ENCODE measurements at regions not wholly inside any gene's neighbourhood (a gene's known extent, or its start where the extent isn't known, plus 50 kb on each side); places are given as distances from the start of the nearest gene placed in this dataset.

- DNase-seq (ENCODE audit: insufficient read length, low spot score), result no peak
- no peak for TF ChIP-seq CTCF (IDR thresholded peaks at IDR 0.05; ENCODE audit: insufficient read depth, missing control alignments)
- FAIRE-seq, result no peak
Observed at GRCh38 chr5:38166832-38167231, 91.5 kb upstream of the EGFLAM start.

- FAIRE-seq, result no peak
- TF ChIP-seq CTCF (IDR thresholded peaks at IDR 0.05; ENCODE audit: insufficient read depth, missing control alignments), result no peak
- DNase-seq (ENCODE audit: insufficient read length, low spot score), result no peak
Observed at GRCh38 chr5:38165435-38165834, 92.9 kb upstream of the EGFLAM start.

GRCh38 chr5:38164776-38165399 lies 93.5 kb upstream of the EGFLAM start:
- DNase-seq (ENCODE audit: insufficient read length, low spot score) (no peak), FAIRE-seq (no peak)
- TF ChIP-seq CTCF (IDR thresholded peaks at IDR 0.05; ENCODE audit: insufficient read depth, missing control alignments), result no peak

- FAIRE-seq (no peak), DNase-seq (ENCODE audit: insufficient read length, low spot score) (no peak)
- TF ChIP-seq CTCF (IDR thresholded peaks at IDR 0.05; ENCODE audit: insufficient read depth, missing control alignments), result no peak
Observed at GRCh38 chr5:38163636-38164237, 94.6 kb upstream of the EGFLAM start.

GRCh38 chr5:38162625-38163024 lies 95.7 kb upstream of the EGFLAM start:
- no peak for TF ChIP-seq CTCF (IDR thresholded peaks at IDR 0.05; ENCODE audit: insufficient read depth, missing control alignments)
- FAIRE-seq, result no peak
- DNase-seq (ENCODE audit: insufficient read length, low spot score), result no peak

GRCh38 chr5:38157024-38157423 lies 101.3 kb upstream of the EGFLAM start:
- DNase-seq (ENCODE audit: insufficient read length, low spot score) (no peak), FAIRE-seq (no peak)
- no peak for TF ChIP-seq CTCF (IDR thresholded peaks at IDR 0.05; ENCODE audit: insufficient read depth, missing control alignments)

- DNase-seq (ENCODE audit: insufficient read length, low spot score) (no peak), FAIRE-seq (no peak)
- no peak for TF ChIP-seq CTCF (IDR thresholded peaks at IDR 0.05; ENCODE audit: insufficient read depth, missing control alignments)
Observed at GRCh38 chr5:38154615-38155204, 103.6 kb upstream of the EGFLAM start.

Data from D721Med (cell line).